ENCODE measurements at regions not wholly inside any gene's neighbourhood (a gene's known extent, or its start where the extent isn't known, plus 50 kb on each side); places are given as distances from the start of the nearest gene placed in this dataset.
A peak's percentile ranks its signal among the peaks of the same experiment; 100 is the strongest.

DNA sequence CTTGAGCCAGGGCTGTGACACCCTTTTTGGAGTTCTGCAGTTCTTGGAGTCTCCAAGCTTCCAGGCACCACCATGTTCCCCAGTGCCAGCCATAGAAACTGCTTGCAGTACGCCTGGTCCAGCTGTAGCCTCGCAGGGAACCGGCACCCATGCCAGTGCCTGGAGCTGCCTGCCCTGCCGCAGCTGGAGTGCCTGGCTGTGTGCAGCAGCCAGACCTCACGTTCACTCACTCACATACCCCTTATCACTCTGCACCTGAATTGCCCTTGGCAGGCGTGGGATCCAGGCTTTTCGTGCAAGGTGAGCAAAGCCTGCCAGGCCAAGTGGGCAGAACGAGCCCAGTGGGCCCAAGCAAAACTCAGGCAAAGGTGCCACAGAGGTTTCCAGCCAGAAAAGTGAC lies 77.8 kb upstream of the SHB start:
- peaks cover 51% of the 10 kb centered on the region for H3K27me3 Mint-ChIP-seq (ENCODE audit: insufficient read depth, unreplicated experiment)
- POLR2A ChIA-PET: interaction anchor here (0.6 kb wide), 2 partner anchors 21 to 1423 kb away, joined by 4 to 5 read pairs; no protein-coding TSS in a partner anchor
- no peaks in the 10 kb centered on the region for H3K9me3 Mint-ChIP-seq (ENCODE audit: unreplicated experiment)
- no peak for DNase-seq (ENCODE audit: unreplicated experiment)
- H3K4me3 Mint-ChIP-seq (ENCODE audit: unreplicated experiment): no peak overlapping the region
- CTCF ChIA-PET: interaction anchor here (0.5 to 2.2 kb wide), 3 partner anchors 10 to 126 kb away, joined by 3 to 8 read pairs (median 6); no protein-coding TSS in a partner anchor
- H3K4me1 Mint-ChIP-seq (ENCODE audit: insufficient read depth, unreplicated experiment): peaks cover 15% of the 10 kb centered on the region
- TF ChIP-seq, protein P1, sequence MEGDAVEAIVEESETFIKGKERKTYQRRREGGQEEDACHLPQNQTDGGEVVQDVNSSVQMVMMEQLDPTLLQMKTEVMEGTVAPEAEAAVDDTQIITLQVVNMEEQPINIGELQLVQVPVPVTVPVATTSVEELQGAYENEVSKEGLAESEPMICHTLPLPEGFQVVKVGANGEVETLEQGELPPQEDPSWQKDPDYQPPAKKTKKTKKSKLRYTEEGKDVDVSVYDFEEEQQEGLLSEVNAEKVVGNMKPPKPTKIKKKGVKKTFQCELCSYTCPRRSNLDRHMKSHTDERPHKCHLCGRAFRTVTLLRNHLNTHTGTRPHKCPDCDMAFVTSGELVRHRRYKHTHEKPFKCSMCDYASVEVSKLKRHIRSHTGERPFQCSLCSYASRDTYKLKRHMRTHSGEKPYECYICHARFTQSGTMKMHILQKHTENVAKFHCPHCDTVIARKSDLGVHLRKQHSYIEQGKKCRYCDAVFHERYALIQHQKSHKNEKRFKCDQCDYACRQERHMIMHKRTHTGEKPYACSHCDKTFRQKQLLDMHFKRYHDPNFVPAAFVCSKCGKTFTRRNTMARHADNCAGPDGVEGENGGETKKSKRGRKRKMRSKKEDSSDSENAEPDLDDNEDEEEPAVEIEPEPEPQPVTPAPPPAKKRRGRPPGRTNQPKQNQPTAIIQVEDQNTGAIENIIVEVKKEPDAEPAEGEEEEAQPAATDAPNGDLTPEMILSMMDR (IDR thresholded peaks at IDR 0.05; ENCODE audit: unreplicated experiment): no peak
- no TSS peak for BruUV-seq (replicated peaks)
- no peaks in the 10 kb centered on the region for H3K36me3 Mint-ChIP-seq (ENCODE audit: insufficient read depth, unreplicated experiment)
- intact Hi-C loops (cut with micrococcal nuclease): no loop called here
- H3K27ac Mint-ChIP-seq (ENCODE audit: low read depth, unreplicated experiment): no peak overlapping the region

DNA sequence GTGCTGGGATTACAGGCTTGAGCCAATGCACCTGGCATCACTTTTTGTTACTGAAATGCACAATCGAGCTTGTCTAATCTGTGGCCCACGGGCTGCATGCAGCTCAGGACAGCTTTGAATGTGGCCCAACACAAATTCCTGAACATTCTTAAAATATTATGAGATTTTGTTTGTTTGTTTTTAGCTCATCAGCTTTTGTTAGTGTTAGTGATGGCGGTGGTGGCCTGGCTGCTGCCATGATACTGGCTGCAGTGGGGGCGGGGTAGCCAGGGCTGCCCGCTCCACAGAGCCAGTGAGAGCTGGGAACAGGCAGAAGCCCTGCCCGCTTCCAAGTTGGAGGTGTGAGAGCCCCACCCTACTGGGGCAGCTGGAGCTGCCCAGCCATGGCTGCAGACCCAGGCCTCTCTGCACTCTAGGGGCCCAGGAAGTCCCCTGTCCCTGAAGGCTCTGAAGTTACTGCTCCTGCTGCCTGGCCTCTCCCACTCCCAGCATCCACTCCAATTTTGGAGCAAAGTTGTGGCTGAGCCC lies 76.6 kb upstream of the SHB start:
- BruUV-seq (replicated peaks): no TSS peak
- TF ChIP-seq, protein P1 (IDR thresholded peaks at IDR 0.05; ENCODE audit: unreplicated experiment): no peak
- ChIA-PET POLR2A (no interaction called here), CTCF (interaction anchor here (0.6 to 2.2 kb wide), 5 partner anchors 11 to 58 kb away, joined by 3 to 8 read pairs (median 4); no protein-coding TSS in a partner anchor)
- Mint-ChIP-seq H3K27me3 (ENCODE audit: insufficient read depth, unreplicated experiment) (peaks cover 55% of the 10 kb centered on the region), H3K36me3 (ENCODE audit: insufficient read depth, unreplicated experiment) (no peaks in the 10 kb centered on the region), H3K9me3 (ENCODE audit: unreplicated experiment) (no peaks in the 10 kb centered on the region), H3K27ac (ENCODE audit: low read depth, unreplicated experiment) (no peak overlapping the region), H3K4me3 (ENCODE audit: unreplicated experiment) (no peak overlapping the region), H3K4me1 (ENCODE audit: insufficient read depth, unreplicated experiment) (peaks cover 27% of the 10 kb centered on the region)
- intact Hi-C loops (cut with micrococcal nuclease): no loop called here
- no peak for DNase-seq (ENCODE audit: unreplicated experiment)

- ChIA-PET CTCF (interaction anchor here (2.2 kb wide), 1 partner anchor 12 kb away, joined by 6 read pairs; no protein-coding TSS in a partner anchor), POLR2A (no interaction called here)
- H3K4me1 Mint-ChIP-seq (ENCODE audit: insufficient read depth, unreplicated experiment): peaks cover 27% of the 10 kb centered on the region
- BruUV-seq (replicated peaks): no TSS peak
- no peaks in the 10 kb centered on the region for H3K9me3 Mint-ChIP-seq (ENCODE audit: unreplicated experiment)
- no peaks in the 10 kb centered on the region for H3K36me3 Mint-ChIP-seq (ENCODE audit: insufficient read depth, unreplicated experiment)
- no peak overlapping the region for H3K27ac Mint-ChIP-seq (ENCODE audit: low read depth, unreplicated experiment)
- intact Hi-C loops (cut with micrococcal nuclease): no loop called here
- H3K27me3 Mint-ChIP-seq (ENCODE audit: insufficient read depth, unreplicated experiment): peaks cover 48% of the 10 kb centered on the region
- TF ChIP-seq, protein P1 (IDR thresholded peaks at IDR 0.05; ENCODE audit: unreplicated experiment): no peak
- no peak for DNase-seq (ENCODE audit: unreplicated experiment)
- no peak overlapping the region for H3K4me3 Mint-ChIP-seq (ENCODE audit: unreplicated experiment)
Observed at GRCh38 chr9:38144421-38144820, 75.4 kb upstream of the SHB start.

DNA sequence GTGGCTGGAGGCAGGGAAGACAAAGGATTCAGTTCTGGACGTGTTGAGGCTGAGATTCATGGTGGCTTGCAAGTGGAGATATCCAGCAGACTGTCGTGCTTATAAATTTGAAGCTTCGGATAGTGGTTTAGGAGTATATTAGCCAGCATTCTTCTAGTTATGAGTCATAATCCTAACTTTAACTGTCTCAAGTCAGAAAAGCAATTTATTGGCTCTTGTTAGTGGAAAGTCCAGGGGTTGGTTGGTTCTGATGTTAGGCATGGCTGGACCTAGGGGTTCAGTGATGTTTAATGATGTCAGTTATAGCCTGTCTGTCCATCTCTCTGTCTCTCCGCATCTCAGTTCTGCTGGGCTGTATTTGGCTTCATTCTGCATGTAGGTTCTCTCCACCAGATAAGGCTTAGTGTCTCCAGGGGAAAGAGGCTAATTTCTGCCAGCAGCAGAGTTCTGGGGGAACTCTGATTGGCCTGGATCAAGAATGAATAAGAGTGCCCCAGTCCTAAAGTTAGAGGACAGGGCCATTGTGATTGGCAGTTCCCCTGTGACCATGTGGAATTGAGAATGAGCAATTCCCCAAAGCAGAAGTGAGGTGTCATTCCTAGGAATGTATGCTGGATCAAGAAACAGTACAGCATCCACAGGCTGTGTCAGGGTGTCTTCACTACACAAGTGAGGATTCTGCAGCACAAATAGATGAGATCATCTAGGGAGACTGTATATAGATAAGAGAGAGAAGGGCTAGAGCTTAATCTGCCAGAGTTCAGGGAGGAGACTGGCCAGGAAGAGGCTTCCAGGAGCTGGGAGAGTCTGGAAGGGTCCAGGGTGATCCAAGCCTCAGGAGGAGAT lies 72.9 kb upstream of the SHB start:
- ChIA-PET CTCF (interaction anchor here (0.7 to 2.2 kb wide), 9 partner anchors 9 to 72 kb away, joined by 3 to 8 read pairs (median 3); no protein-coding TSS in a partner anchor), POLR2A (interaction anchor here (0.6 to 1.8 kb wide), 3 partner anchors 9 to 17 kb away, joined by 3 to 4 read pairs (median 3); no protein-coding TSS in a partner anchor)
- peak; percentile 26 for DNase-seq (ENCODE audit: unreplicated experiment)
- Mint-ChIP-seq H3K27ac (ENCODE audit: low read depth, unreplicated experiment) (no peak overlapping the region), H3K36me3 (ENCODE audit: insufficient read depth, unreplicated experiment) (no peaks in the 10 kb centered on the region), H3K4me1 (ENCODE audit: insufficient read depth, unreplicated experiment) (peaks cover 27% of the 10 kb centered on the region), H3K4me3 (ENCODE audit: unreplicated experiment) (no peak overlapping the region), H3K9me3 (ENCODE audit: unreplicated experiment) (no peaks in the 10 kb centered on the region), H3K27me3 (ENCODE audit: insufficient read depth, unreplicated experiment) (peaks cover 25% of the 10 kb centered on the region)
- TF ChIP-seq, protein P1 (IDR thresholded peaks at IDR 0.05; ENCODE audit: unreplicated experiment): no peak
- intact Hi-C loops (cut with micrococcal nuclease): no loop called here
- BruUV-seq (replicated peaks): no TSS peak
